Anterior cingulate cortex (tissue), 58 donors: ENCODE measurements at regions not wholly inside any gene's neighbourhood (a gene's known extent, or its start where the extent isn't known, plus 50 kb on each side); places are given as distances from the start of the nearest gene placed in this dataset.

Source experiments
- DNase-seq, 58 donors: peaks; one replicate each; lab custom pipeline; 2025; lab: John Stamatoyannopoulos, UW

DNA sequence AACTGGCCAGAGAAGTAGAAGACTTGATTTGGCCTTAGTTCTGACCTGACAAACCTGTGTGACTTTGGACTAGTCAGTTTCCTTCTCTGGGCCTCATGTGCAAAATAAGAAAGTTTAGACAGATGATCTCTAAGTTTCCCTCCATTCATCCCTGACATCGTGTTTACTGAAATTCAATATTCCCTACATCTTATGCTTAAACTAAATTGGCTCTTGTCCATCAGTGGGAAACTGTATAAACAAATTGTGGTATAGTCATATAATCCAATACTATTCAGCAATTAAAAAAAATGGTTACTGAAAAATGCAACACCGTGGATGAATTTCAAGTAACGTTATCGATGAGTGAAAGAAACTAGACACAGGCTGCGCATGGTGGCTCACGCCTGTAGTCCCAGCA lies 64.4 kb upstream of the HRH1 start:
- DNase-seq = no peak

DNA sequence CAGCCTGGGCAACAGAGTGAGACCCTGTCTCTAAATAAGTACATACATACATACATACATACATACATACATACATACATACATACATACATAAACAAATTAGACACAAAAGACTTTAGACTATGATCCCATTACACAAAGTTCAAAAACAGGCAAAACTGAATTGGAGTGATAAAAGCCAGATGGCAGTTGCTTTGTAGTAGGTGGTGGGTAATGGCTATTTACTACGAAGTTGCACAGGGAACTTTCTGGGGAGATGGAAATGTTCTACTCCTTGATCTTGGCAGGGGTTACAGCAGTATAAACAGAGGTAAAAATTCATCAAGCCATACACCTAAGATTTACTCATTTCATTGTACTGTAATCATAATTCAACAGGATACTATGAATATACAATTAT lies 63.7 kb upstream of the HRH1 start:
- DNase-seq = no peak

DNA sequence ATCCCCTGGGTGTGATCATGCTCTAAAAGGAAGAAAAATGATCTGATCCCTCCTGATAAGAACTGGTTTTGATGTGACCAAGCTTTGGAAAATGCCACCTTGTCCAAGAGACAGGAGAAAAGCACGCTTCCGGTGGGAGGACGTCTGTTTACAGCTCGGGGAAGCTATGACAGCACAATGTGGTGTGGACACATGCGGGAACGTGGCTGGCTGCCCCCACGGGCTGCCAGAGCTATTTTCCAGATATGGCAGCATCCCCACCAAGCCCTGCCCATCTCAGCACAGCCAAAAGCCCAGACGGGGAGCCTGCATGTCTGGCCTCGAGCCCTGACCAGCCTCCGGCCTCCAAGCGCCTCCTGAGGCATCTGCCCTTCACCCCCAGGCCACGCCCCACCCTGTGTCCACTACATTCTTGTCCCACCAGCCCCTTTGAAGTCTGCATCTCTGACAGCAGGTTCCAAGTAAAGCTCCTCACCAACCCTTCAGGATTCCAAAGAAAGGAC lies 63.2 kb upstream of the HRH1 start:
- peak in 1 of 58 donors; percentile 11 for DNase-seq

DNA sequence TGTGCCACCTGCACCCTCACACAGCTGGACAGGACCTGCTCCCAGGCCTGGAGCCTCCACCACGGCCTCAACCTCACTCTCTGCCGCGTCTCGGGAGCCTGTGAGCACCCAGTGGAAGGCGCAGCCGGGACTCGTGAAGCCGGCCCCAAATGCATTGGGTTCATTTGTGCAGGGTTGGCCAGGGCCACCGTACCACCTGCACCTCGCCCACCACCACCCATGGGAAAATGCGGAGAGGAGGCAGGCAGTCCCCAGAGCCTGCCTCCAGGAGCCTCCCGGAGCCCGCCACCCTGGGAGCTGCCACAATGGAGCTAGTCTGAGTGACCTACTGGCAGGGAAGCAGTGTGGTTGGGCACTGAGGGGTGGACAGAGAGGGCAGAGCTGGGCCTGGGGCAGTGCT lies 62.5 kb upstream of the HRH1 start:
- no peak for DNase-seq

DNA sequence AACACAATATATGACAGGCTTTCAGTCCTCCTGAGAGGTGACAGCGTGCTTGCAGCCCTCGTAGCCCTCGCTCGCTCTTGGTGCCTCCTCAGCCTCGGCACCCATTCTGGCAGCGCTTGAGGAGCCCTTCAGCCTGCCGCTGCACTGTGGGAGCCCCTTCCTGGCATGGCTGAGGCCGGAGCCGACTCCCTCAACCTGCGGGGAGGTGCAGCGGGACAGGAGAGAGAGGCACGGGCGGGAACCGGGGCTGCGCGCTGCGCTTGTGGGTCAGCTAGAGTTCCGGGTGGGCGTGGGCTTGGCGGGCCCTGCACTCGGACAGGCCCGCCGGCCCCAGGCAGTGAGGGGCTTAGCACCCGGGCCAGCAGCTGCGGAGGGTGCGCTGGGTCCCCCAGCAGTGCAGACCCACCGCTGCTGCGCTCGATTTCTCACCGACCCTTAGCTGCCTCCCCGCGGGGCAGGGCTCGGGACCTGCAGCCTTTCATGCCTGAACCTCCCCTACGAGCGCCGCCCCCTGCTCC lies 60.4 kb upstream of the HRH1 start:
- no peak for DNase-seq

DNA sequence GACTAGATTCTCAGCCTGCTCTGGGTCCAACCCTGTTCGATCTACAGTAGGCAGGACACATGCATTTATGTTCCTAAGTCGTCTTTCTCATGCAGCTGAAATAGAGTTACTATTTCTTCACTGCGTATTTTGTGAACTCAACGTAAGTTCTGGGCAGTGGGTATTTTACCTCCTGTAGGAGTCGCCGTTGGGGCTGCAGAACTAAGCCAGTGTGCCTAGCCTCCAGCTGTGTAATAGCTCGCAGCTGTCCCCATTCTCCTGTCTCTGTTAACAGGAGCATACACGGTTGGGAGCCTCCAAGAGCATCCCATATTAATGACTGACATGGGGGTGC lies 58.4 kb upstream of the HRH1 start:
- no peak for DNase-seq

DNA sequence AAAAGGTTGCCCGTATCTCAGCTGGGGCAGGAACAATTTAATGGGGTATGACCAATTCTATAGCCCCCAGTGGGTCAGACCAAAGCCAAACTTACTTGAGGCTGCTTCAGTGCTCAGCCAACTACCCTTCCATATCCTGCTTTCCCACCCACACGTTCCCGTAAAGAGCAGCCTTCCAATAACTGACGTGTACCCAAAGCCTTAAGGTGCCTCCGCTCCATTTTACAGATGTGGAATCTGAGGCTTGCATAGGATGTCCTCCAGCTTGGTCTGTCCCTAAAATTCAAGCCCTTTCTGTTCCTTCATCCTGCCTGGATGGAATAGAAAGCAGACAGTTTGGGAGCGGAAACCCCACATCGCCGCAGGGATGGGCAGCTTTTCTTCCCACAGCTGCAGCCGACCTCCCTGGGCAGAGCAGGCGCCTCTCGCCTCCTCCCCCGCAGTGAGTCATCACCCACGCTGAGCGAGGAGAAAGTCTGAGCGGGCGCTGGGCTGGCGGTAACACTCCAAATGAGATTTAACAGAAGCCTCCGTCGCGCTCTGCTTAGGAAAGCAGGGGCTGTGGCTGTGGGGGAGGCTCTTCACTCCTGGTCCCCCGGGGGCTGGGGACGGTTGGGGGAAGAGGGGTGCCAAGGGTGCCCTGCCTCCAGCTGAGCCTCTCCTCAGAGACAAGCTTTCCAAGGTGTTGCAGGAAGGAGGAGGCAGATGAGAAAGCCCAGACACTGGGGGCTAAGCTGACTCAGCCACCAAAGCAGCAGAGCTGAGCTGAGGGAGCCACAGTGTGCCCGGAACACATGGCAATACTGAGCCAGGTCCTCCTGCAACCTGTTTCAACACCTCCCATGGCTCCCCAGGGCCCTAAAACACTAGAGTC lies 57.8 kb upstream of the HRH1 start:
- DNase-seq = peak in 53 of 58 donors; percentile 12 to 86 (median 55)

DNA sequence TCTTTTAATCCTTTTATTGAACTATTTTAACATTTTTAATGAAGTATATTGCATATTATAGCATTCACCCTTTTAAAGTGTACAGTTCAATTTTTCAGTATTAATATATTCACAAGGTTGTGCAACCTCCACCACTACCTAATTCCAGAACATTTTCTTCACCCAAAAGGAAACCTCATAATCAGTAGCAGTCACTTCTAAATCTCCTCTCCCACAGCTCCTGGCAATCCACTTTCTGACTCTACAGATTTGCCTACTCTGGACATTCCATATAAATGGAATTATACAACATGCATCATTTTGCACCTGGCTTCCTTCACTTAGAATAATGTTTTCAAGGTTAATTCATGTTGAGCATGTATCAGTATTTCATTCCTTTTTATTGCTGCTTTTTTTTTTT lies 55.0 kb upstream of the HRH1 start:
- DNase-seq = no peak
